HUES48 (cell line): ENCODE measurements at regions not wholly inside any gene's neighbourhood (a gene's known extent, or its start where the extent isn't known, plus 50 kb on each side); places are given as distances from the start of the nearest gene placed in this dataset.

ENCODE experiments used
- H3K27ac ChIP-seq: one replicate; pipeline ENCODE4 v1.7.0; 2013; ENCODE audit warnings: low read depth, low read length, inconsistent platforms
- H3K27me3 ChIP-seq: 2 replicates; pipeline ENCODE4 v1.6.1; 2013; ENCODE audit warnings: mild to moderate bottlenecking, low read length; ENCODE audit not compliant: control insufficient read depth, insufficient read depth
- H3K36me3 ChIP-seq: 2 replicates; pipeline ENCODE4 v1.6.1; 2013; ENCODE audit warnings: low read length; ENCODE audit not compliant: control insufficient read depth, insufficient read depth
- H3K4me1 ChIP-seq: 2 replicates; pipeline ENCODE4 v1.6.1; 2013; ENCODE audit warnings: mild to moderate bottlenecking, low read length; ENCODE audit not compliant: control insufficient read depth, insufficient read depth
- H3K4me3 ChIP-seq: 2 replicates; pipeline ENCODE4 v1.5.1; 2013; ENCODE audit warnings: mild to moderate bottlenecking, low read depth, low read length
- H3K9ac ChIP-seq: 2 replicates; pipeline ENCODE4 v1.6.1; 2013; ENCODE audit warnings: mild to moderate bottlenecking, low read depth, low read length, moderate library complexity
- H3K9me3 ChIP-seq: 2 replicates; pipeline ENCODE4 v1.6.1; 2013; ENCODE audit warnings: low read length; ENCODE audit not compliant: control insufficient read depth, insufficient read depth

DNA sequence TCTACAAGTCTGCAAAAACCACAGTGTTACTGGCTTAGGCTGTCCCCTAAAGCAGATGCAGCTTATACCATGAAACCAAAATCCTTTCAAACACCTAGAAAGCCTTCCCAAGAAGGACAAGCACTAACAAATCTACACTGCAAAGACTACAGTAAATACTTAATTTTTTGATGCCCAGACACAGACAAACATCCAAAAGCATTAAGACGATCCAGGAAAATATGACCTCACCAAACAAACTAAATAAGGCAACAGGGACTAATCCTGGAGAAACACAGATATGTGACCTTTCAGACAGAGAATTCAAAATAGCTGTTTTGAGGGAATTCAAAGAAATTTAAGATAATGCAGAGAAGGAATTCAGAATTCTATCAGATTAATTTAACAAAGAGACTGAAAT, 423.5 kb downstream of the COL12A1 start:
- Histone ChIP-seq H3K9me3 (no peaks in the 10 kb centered on the region), H3K4me1 (no peaks in the 10 kb centered on the region), H3K36me3 (no peaks in the 10 kb centered on the region), H3K27me3 (no peaks in the 10 kb centered on the region), H3K4me3 (no peak overlapping the region), H3K27ac (no peak overlapping the region), H3K9ac (no peak overlapping the region)

DNA sequence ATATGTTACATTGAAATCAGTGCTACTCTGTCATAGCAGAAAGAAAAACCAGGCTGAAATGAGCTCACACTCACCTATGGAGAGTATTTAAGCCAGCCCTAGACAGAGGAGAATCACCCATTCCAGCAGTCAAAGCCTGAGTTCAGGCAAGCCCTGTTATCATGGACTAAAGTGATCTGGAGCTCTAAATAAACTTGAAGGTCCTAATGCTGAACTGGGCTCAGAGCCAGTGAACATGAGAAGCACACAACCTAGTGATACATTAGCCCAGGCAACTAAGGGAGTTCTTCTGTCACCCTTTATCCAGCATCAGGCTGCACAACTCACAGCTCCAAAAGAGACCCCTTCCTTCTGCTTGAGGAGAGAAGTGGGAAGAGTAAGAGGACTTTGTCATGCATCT, 425.0 kb downstream of the COL12A1 start:
- no peaks in the 10 kb centered on the region for H3K36me3 ChIP-seq
- H3K27me3 ChIP-seq = no peaks in the 10 kb centered on the region
- H3K4me3 ChIP-seq = no peak overlapping the region
- no peak overlapping the region for H3K9ac ChIP-seq
- H3K4me1 ChIP-seq = no peaks in the 10 kb centered on the region
- no peak overlapping the region for H3K27ac ChIP-seq
- no peaks in the 10 kb centered on the region for H3K9me3 ChIP-seq

DNA sequence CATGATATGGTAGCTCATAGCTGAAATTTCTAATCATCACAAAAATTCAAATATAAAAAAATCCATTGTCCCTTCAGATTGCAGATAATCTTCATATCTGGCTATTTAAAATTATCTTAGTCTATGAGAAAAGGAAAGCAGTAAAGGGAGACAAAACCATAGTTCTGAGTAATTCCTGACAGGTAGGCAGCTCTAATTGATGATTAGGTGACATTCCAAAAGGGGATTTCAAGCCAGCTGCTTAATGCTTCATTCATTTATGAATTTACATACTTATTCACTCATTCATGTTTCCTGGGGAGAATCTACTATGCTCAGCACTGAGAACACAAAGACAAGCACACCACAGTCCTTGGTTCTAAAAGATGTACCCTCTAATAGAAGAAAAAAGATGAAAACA, 437.1 kb downstream of the COL12A1 start:
- no peaks in the 10 kb centered on the region for H3K9me3 ChIP-seq
- H3K4me1 ChIP-seq = no peaks in the 10 kb centered on the region
- no peak overlapping the region for H3K9ac ChIP-seq
- no peak overlapping the region for H3K27ac ChIP-seq
- H3K4me3 ChIP-seq = no peak overlapping the region
- H3K27me3 ChIP-seq = no peaks in the 10 kb centered on the region
- no peaks in the 10 kb centered on the region for H3K36me3 ChIP-seq

DNA sequence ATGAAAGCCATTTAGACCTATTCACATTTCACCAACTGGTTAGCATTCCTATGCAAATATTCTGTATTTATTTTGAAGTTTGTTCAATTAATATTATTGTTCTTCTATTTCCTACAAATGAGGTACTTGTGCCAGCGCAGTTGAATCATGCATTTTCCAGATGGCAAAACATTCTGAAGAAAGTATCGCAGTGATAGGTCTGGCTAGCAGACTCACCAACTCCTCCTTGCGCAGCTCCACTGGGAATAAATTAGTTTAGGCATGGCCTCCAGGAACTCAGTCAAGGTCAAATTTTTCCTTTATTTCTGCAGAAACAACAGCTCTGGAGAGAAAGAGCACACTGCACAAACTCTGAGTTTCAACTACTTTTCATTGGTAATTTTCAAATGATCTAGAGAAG, 437.7 kb downstream of the COL12A1 start:
- Histone ChIP-seq H3K36me3 (no peaks in the 10 kb centered on the region), H3K27me3 (no peaks in the 10 kb centered on the region), H3K27ac (no peak overlapping the region), H3K4me1 (no peaks in the 10 kb centered on the region), H3K4me3 (no peak overlapping the region), H3K9me3 (no peaks in the 10 kb centered on the region), H3K9ac (no peak overlapping the region)

DNA sequence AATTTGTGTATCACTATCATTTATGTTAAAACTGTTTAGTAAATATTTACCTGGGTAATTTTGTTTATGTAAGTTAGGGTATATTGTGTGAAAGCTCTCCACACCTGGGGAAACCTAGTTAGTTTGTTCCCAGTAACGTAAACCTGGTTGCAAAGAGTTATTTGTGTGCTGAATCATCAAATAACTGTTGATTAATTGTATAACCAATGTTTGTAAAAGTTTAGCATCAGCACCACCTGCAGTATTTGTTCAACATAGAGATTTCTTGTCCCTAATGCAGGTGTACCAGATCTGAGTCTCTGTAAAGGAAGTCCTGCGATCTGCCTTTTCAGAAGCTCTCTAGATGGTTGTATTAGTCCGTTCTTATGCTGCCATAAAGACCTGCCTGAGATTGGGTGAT, 440.4 kb downstream of the COL12A1 start:
- H3K27me3 ChIP-seq = no peaks in the 10 kb centered on the region
- no peaks in the 10 kb centered on the region for H3K4me1 ChIP-seq

DNA sequence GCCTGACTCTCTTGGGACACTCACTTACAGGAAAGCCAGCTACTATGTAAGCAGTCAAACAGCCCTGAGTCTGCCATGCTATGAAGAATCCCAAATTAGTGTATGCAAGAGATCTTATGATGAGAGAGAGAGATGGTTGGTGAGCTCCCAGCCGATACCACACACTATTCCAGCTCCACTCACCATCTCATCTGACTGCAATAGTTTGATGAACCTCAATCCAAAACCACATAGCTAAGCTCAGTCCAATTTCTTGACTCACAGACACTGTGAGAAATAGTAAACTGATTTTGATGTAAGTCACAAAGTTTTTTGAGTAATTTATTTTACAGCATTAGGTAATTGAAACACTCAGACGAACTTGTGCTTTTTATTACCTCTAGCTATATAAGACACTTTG, 441.4 kb downstream of the COL12A1 start:
- no peaks in the 10 kb centered on the region for H3K4me1 ChIP-seq
- H3K27ac ChIP-seq = no peak overlapping the region
- H3K4me3 ChIP-seq = no peak overlapping the region
- no peak overlapping the region for H3K9ac ChIP-seq
- H3K9me3 ChIP-seq = no peaks in the 10 kb centered on the region
- H3K27me3 ChIP-seq = no peaks in the 10 kb centered on the region
- no peaks in the 10 kb centered on the region for H3K36me3 ChIP-seq

More for the DNA sequence above, 440.4 kb downstream of the COL12A1 start:
- Histone ChIP-seq H3K9ac (no peak overlapping the region), H3K27ac (no peak overlapping the region), H3K9me3 (no peaks in the 10 kb centered on the region), H3K36me3 (no peaks in the 10 kb centered on the region), H3K4me3 (no peak overlapping the region)

DNA sequence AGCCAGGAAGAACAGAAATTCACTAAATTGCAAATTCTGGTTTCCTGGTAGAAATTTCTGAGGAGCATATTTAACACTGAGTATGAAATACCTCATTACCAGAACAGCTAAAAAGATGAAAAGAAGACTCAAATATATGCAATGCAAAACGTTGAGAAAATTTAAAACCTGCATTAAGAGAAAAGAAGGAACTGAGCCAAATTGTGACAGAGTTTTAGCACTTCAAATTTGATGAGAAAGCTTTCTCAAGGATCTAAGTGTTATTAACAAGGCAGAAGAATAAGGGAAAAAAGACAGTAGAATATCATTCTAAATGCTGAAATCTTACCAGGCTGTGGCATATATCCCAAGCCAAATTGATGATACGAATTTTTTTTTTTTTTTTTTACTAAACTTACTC, 443.0 kb downstream of the COL12A1 start:
- H3K4me3 ChIP-seq = no peak overlapping the region
- no peak overlapping the region for H3K9ac ChIP-seq
- no peaks in the 10 kb centered on the region for H3K4me1 ChIP-seq
- no peaks in the 10 kb centered on the region for H3K27me3 ChIP-seq
- H3K36me3 ChIP-seq = no peaks in the 10 kb centered on the region
- no peak overlapping the region for H3K27ac ChIP-seq
- no peaks in the 10 kb centered on the region for H3K9me3 ChIP-seq

DNA sequence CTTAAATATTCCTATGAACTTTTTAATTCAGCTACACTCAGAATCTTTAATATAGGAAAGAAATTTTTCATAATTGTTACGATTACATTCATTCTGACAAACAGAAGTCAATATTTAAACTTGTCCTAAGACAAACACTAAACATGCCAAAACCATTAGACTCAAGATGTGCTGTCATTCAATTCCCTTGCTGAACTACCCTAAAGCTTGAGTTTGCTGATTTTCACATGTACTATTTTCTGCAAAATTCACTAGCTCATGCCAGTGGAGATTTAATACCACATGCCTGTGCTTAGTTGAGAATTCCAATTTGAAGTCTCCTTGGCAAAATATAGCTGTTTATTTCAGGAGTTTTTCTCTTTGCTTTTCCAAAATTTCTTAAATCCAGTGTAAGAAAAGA, 448.0 kb downstream of the COL12A1 start:
- no peak overlapping the region for H3K27ac ChIP-seq
- no peak overlapping the region for H3K4me3 ChIP-seq
- H3K9ac ChIP-seq = no peak overlapping the region
- H3K36me3 ChIP-seq = no peaks in the 10 kb centered on the region
- H3K27me3 ChIP-seq = no peaks in the 10 kb centered on the region
- H3K4me1 ChIP-seq = no peaks in the 10 kb centered on the region
- H3K9me3 ChIP-seq = no peaks in the 10 kb centered on the region

DNA sequence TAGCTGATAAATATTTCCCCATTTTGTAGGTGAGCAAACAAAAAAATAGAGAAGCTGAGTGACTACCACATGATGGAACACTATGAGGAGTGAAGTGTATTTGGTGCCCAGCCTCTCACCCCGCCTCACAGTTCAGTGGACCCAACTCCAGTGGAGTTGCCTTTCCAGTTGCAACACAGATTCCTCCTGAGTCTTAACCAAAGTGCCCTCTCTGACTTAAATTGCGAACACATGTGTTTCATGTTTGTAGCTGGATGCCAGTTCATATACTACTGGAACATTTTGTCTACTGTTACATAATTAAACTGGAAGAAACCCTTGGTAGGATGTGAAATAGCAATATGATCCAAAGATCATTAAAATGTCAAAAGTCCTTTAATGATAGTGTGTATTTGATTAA, 448.9 kb downstream of the COL12A1 start:
- H3K4me1 ChIP-seq = no peaks in the 10 kb centered on the region
- H3K36me3 ChIP-seq = no peaks in the 10 kb centered on the region
- no peak overlapping the region for H3K27ac ChIP-seq
- no peaks in the 10 kb centered on the region for H3K9me3 ChIP-seq
- H3K9ac ChIP-seq = no peak overlapping the region
- no peak overlapping the region for H3K4me3 ChIP-seq
- H3K27me3 ChIP-seq = no peaks in the 10 kb centered on the region

DNA sequence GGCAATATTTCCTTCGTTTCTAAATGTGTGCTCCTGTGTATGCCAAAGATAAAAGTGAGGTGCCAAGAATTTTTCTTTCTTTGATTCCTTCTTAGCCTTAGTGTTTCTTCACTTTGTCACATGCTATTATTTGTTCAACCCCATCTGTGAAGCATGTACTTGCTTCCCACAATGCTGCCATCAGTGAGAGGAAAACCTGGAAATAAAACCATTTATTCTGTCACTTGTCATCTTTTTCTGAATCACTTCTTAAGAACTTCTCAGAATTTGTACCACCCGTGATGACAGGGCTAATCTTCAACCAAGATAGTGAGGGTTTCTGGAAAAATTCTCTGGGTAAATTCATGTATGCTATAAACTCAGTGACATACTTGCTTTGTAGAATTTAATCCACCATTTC, 450.1 kb downstream of the COL12A1 start:
- H3K4me1 ChIP-seq = no peaks in the 10 kb centered on the region
- no peaks in the 10 kb centered on the region for H3K36me3 ChIP-seq
- H3K9me3 ChIP-seq = no peaks in the 10 kb centered on the region
- H3K4me3 ChIP-seq = no peak overlapping the region
- H3K9ac ChIP-seq = no peak overlapping the region
- H3K27me3 ChIP-seq = no peaks in the 10 kb centered on the region
- no peak overlapping the region for H3K27ac ChIP-seq

DNA sequence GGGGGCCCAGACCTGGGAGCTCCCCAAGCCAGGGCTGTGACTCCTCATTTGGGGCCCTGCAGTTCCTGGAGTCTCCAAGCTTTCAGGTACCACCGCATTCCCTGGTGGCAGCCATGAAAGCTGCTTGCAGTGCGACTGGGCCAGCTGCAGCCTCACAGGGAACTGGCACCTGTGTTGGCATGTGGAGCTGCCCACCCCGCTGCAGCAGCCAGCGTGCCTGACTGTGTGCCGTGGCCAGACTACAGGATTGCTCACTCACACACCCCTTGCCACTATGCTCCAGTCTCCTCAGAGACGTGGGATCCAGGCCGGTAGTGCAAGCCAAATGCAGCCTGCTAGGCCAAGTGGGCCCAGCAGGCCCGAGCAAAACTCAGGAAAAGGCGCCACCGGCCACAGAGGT, 450.7 kb downstream of the COL12A1 start:
- Histone ChIP-seq H3K9me3 (no peaks in the 10 kb centered on the region), H3K27me3 (no peaks in the 10 kb centered on the region), H3K9ac (no peak overlapping the region), H3K4me3 (no peak overlapping the region), H3K4me1 (no peaks in the 10 kb centered on the region), H3K36me3 (no peaks in the 10 kb centered on the region), H3K27ac (no peak overlapping the region)
